NCI-H2196 (cell line): ENCODE measurements at regions not wholly inside any gene's neighbourhood (a gene's known extent, or its start where the extent isn't known, plus 50 kb on each side); places are given as distances from the start of the nearest gene placed in this dataset.
"Not testable (repeated sequence)": the region's sequence is repeated elsewhere in the genome, so short reads cannot be mapped to it uniquely, and the experiment has no call there.

Experiments used
- DNase-seq: peaks from one replicate; lab custom pipeline; 2025; ENCODE audit not compliant: unreplicated experiment; lab: John Stamatoyannopoulos, UW

DNA sequence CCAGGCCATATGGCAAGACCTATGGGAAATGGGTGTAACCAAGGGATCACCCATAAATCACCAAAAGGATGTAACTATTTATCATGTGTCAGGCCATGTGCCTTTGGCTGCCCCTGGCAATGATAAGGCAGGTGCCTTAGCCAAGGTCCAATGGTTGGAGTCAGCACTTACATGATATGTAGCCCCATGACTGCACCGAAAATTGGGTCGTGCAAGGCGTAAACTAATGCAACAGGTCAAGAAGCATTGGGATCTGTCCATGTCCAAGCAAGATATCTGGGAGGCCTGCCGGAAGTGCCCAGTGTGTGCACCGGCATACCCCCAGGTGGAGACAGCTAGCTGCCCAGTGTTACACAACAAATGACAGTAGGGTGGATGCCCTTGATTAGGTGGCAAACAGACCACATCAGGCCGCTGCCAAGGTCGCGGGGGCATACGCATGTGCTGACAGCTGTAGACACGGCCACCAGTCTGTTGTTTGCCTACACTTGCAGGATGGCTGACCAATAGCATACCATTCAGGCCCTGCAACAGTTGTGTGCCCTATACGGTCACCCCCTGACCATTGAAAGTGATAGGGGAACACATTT is 698.2 kb upstream of the AGA start:
- no peak for DNase-seq

DNA sequence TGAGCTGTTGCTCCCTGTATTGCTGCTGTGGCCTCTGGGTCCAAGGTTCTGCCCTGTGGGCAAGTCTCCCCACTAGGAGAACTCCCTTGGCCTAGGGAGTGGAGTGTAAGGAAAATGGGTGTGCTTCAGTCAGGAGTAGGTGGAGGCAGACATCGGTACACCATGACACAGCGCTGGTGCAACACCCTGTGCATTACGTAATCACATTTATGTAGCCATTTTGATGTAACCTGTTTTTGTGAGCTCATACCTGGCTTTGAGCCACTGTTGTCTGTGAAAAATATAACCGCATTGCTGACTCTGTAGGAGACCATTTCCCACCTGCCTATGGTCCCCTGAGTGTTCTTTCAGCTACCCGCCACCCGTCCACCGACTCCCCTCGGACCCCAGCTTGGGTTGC is 700.5 kb upstream of the AGA start:
- DNase-seq = no peak

DNA sequence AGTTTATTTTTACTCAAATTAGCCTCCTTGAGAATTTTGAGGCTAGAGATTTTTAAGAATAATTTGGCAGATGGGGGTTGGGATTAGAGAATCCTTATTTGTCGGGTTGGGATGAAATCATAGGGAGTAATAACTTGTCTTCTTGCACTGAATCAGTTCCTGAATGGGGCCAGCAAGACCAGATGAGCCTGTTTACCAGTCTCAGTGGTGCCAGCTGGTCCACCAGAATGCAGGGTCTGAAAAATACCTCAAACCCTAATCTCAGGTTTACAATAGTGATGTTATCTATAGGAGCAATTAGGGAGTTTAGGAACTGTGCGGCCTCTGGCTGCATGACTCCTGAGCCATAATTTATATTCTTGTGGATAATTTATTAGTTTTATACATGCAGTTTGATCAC is 705.9 kb upstream of the AGA start:
- no peak for DNase-seq

DNA sequence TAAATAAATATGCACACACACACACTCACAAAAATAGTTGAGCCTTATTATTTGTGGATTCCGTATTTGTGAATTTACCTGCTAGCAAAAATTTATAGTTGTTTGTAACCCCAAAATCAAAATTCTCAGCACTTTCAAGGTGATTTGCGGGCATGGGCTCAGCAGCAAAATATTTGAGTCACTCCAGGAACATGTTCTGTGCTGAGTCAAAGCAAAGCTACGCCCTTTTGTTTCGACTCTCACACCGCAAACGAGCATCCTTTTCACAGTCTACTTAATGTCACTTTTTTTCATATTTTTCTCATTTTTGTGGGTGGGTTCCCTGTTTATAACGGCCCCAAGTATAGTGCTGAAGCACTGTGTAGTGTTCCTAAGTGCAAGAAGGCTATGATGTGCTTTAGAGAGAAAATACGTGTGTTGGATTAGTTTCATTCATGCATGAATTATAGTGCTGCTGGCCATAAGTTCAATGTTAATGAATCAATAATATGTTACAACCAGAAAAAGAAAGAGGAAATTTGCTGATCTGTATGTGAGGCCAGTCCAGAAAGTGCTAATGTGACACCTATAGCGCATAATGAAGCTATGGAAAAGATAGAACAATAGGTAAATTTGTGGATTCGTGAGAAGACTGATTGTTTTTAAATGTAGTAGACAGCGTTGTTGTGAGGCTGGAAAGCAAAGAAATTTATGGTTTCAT is 723.2 kb upstream of the AGA start:
- DNase-seq = no peak

DNA sequence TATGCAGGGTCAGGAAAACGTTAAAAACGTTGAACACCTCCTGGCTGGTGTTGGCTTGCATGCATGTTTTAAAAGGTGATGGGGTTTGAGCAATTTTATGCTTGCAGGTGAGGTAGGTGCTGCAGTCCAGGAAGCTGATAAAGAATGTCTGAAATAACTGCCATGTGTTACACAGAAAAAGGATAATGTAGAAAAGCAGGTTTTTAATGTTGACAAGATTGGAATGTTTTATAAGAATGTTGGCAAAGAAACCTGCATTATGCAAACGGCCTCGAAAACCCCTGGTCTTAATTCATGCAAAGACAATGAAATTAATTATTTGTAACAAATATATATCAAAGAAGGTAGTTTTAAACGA is 723.7 kb upstream of the AGA start:
- DNase-seq = no peak

DNA sequence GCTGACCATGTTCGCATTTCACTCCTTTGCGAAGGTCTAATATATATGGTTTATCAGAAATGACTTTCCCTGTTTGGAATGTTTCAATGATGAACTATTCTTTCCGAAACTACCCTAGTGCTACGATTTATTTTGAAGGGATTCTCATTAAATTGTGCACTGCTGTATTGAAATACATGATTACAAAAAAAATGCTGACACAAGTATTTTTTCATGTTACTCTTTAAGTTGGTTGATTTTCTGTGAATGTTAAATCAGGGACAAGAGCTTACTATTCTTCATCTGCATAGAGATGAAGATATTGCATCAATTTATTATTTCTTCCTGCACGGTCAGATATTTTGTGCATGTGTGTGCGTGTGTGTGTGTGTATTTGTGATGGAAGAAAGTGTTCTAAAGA is 731.5 kb upstream of the AGA start:
- DNase-seq = no peak

DNA sequence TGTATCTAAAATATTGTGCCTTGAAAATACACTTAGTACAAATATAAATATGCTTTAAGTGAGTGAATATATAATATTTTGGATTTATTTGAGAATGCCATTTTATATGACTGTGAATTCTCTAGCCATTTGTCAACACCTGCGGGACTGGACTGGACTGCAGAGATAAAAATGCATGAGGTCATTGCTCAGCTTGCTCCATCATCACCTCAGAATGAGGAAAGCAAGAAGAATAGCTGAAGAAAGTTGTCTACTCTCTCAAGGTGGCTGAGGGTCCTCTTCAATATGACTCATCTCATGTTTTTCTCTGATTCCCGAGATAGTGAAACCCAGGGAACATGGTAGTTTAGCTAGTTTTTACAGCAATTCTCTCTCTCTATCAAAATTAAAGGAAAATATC is 732.5 kb upstream of the AGA start:
- no peak for DNase-seq

DNA sequence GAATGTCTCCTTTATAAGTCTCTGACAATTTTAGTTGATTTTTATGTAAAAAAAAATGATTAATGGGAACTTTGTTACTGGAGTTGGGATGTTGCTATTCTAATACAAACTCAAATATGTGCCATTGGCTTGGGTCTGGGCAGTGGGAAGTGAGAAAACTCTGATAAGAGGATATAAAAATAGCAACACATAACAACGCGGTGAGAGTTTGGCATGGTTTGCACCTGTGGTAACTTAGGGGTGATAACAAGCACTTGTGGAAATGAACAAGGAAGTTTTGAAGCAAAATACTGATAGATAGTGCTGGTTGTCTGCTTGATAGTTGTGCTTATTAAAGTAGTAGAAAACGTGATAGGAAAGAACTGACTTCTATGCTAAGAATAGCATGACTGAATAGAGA is 743.3 kb upstream of the AGA start:
- DNase-seq = no peak

DNA sequence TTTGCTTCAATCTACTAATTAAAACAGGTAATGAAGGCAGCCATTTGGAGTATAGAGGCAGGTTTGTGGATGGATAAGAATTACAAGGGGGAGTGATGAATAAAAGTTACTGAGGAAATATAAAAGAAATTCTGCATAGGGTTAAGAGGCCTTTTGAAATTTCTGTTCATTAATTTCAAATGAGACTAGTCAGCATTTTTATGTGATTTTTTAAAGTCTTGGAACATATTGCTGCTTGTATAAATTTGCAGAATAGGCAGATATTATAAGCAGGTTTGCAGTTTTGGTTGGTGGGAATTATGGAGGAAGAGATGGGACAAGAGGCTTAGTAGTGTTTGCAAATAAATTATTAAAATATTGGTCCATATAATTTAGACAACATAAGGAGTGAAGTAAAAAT is 750.4 kb upstream of the AGA start:
- DNase-seq = no peak

DNA sequence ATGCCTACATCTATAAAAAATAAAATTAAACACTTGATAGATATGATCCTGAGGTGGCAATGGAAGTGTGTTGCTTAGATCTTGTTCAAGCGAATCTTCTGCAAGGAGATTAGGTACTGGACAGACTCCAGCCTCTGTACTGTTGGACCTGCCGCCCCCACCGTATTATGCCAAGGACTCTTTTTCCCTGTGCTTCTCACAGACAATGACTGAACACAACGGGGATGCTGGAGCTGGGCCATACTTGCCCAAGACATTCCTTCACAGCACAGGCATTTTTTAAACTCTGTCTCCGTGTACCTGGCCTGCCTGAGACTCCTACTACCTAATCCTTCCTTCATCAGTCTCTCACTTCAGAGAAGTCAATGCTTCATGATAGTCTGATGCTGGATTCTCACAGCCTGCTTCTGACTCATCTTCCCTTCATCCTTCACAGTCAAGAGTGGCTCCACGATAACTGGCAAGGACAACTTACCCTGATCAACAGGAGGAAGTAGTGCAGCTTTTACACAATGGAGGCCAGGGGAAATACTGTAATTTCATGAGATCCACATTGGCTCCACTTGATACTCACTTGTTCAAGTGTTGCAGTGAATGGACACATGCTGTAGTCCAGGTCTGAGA is 754.6 kb upstream of the AGA start:
- DNase-seq = no peak

DNA sequence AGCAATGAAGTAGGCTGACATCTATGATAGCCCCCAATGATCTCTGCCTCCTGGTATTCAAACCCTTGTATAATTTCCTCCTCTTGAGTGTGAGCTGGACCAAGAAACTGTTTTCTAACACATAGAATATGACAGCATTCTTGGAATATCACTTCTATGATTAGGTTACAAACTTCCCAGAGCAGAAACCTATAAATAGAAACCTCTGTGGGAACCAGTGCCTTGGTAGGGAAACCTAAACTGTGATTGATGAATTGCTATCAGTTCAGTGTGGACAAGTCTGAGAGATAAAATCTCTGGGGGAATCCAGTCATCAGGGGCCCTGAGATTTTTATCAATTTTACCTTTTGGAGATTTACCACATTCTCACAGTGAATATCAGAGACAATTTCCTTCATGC is 756.5 kb upstream of the AGA start:
- DNase-seq = no peak

DNA sequence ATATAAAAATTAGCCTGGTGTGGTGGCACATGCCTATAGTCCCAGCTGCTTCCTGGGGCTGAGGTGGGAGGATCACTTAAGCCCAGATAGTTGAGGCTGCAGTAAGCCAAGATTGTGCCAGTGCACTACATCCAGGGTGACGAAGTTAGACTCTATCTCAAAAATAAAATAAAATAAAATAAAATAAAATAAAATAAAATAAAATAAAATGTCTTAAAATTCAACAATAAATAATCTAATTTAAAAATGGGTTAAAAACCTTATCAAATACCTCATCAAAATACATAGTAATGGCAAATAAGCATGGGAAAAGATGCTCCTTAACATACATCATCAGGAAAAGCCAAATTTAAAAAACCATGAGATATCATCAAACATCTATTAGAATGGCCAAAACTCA is 760.2 kb upstream of the AGA start:
- no peak for DNase-seq

DNA sequence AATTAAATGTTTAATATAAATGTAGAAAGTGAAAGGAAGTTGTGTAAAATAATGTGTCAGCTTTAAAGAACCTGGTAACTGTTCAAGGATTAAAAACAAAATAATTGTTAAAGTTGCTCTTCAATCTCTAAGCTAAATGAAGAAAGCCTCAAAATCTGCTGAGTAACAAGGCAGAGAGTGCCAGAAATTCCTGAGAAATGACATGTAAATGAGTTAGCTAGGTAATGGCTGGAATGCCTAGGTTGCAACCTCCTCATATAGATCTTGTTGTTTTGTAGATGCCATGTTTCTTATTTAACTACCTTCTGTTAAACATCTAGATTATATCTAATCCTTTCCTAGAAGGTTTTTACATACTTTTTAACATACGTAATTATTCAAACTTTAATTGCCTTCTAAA is 763.6 kb upstream of the AGA start:
- DNase-seq = no peak

DNA sequence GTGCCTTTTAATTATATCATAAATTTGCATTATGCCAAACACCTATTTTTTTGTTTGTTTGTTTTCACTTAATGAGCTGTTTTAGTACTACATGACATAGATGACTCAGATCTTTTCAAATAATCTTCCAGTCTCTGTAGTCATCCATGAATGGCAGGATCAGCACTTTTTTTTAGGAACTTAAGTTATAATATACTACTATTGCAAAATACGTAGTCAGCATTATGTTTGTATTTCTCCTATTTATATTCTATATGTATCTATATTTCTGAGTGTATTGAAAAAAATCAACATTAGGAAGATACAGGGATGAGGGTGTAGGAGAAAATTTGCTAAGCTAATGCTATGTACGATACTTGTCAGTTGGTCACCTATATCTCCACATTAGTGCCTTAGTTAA is 773.1 kb upstream of the AGA start:
- no peak for DNase-seq

DNA sequence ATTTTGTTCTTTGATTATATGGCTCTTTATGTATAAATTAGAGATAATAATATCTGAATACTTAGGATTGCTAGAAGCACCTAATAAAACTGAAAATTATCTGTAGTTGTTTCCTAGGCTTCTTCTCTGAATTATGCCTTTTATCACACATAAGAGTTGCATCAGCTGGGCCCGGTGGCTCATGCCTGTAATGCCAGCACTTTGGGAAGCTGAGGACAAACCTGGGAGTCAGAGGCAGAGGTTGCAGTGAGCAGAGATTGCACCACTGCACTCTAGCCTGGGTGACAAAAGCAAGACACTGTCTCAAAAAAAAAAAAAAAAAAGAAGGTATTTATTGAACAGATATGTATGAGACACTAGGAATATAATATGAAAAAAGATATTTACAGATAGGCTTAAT is 773.5 kb upstream of the AGA start:
- no peak for DNase-seq

DNA sequence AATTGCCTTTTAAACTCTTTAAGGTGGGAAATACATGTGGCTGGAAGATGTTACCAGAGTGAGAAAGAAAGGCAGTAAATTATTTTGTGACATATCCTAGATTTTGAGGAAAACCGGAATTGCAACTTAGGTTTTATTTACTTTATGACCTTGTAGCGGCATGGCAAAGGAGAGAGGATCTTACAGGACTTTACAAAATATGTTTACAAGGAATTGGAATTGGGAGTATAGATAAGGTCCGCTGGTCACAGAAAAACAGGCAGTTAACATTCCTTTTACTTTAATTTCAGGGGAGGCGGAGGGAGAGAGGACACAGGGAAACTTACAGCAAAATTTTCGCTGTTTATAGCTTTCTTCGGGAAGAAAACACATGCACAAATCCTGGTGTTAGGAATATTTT is 784.2 kb upstream of the AGA start:
- not testable (repeated sequence) for DNase-seq

DNA sequence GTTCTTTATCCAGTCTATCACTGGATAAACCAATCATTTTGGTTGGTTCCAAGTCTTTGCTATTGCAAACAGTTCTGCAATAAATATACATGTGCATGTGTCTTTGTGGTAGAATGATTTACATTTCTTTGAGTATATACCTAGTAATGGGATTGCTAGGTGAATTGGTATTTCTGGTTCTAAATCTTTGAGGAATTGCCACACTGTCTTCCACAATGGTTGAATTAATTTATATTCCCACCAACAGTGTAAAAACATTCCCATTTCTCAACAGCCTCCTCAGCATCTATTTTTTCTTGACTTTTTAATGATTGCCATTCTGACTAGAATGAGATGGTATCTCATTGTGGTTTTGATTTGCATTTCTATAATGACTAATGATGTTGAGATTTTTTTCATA is 791.7 kb upstream of the AGA start:
- no peak for DNase-seq

DNA sequence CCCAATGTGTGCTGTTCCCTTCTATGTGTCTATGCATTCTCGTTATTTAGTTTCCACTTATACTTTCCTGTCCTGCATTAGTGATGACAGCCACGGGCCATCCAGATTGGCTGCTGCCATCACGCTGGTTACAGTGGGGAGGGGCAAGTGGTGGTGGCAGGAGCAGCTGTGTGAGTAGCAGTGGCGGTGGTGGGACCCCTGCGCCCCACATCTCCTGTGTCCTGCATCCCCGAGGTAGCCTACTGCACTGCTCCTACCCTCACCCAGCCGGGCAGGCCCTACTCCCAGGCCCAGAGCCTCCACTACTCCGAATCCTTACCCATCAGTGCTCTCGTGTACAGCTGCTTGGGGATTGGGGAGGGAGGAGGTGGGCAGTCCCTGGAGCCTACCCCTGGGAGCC is 798.7 kb upstream of the AGA start:
- no peak for DNase-seq

DNA sequence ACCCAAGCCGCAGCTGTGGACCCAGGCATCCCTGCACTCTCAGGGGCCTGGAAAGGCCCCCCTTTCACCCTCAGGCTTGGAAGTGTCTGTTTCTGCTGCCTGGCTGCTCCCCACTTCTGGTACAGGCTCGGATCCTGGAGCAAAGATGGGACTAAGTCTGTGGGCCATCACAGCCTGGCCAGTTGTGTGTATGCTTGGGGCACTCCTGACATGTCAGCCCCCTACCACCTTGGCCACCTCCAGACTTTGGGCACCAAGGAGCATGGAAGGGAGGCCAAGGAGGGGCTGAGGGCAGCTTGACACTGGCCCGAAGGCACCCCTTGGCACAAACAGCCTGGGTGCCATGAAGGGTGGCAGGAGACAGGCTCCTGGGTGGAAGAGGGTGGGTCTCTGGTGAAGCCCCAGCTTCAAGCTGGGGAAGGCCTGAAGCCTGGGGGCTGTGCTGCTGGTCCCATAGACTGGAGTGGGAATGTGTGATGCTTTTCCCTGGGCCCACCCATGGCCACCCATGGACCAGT is 799.4 kb upstream of the AGA start:
- no peak for DNase-seq

DNA sequence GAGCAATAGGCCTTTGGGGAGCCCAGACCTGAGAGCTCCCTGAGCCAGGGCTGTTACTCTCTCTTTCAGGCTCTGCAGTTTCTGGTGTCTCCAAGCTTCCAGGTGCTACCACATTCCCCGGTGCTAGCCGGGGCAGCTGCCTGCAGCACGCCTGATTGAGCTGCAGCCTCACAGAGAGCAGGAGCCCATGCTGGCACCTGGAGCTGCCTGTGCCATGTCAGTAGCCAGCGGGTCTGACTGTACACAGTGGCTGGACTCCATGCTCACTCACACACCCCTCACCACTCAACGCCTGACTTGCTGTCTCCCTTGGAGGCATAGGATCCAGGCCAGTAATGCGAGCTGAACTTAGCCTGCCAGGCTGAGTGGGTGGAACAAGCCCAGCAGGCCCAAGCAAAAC is 800.4 kb upstream of the AGA start:
- DNase-seq = no peak

DNA sequence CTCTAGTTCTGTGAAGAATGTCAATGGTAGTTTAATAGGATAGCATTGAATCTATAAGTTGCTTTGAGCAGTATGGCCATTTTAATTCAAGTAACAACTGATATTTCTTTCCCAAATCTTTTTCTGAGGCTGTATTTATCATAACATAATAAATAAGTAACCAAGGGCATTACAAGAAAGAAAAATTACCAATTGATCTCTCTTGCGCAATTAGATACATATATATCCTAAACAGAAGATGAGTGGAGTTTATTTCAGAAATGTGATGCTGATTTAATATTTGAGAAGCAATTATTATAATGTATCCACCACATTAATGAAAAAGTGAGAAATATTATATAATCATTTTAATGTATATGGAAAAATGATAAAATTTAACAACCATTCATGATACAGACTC is 802.5 kb upstream of the AGA start:
- DNase-seq = no peak

DNA sequence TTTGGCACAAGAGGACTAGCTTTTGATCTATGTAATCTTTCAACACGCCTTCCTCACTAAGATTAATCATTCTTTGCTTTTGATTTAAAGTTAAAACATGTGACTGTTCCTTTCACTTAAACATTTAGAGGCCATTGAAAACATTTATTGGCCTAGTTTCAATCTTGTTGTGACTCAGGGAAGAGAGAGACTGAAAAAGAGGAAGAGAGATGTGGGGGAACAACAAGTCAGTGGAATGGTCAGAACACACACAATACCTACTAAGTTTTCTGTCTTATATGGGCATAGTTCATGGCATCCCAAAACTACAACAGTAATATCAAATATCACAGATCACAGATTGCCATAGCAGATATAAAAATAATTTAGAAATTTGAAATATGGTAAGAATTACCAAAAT is 812.9 kb upstream of the AGA start:
- no peak for DNase-seq

DNA sequence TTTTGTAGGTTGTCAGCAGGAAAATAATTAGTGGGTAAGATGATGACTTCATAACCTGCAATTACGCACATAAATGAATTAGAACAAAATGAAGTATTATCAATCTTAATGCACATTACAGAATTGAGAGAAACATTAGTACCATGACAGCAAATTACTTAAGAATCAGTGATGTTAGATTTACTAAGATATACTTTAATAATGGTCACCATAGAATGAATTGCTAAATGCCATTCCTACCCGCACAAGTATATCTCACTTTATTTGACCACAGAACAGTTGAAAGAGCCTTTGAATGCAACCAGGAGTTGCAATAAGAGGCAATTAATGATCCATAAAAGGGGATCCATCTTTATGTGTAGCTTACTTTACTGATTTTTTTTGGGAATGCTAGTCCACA is 816.4 kb upstream of the AGA start:
- no peak for DNase-seq
